Sigmoid colon (tissue), 4 donors: ENCODE measurements at regions not wholly inside any gene's neighbourhood (a gene's known extent, or its start where the extent isn't known, plus 50 kb on each side); places are given as distances from the start of the nearest gene placed in this dataset.

Source experiments
- EP300 ChIP-seq, 4 donors: sonication (generic); formaldehyde crosslinking; IDR thresholded peaks; one replicate each; pipeline ENCODE4 v1.6.1; 2017; ENCODE audit warnings: antibody characterized with exemption in 4 of 4
- POLR2A ChIP-seq, 2 donors: fragments of 450-650 bp; IDR thresholded peaks; one replicate each; pipeline ENCODE4 v1.6.1; 2016; ENCODE audit warnings: antibody characterized with exemption in 2 of 2, mild to moderate bottlenecking in 2 of 2, moderate library complexity in 2 of 2
- TF ChIP-seq, protein P1 (sequence below), 4 experiments: fragments of 450-650 bp in 3 of 4; fragments of 200-600 bp in 1 of 4; IDR thresholded peaks; one replicate each; pipeline ENCODE4 v1.5.1; 2016 to 2019; ENCODE audit warnings: antibody characterized with exemption in 4 of 4, mild to moderate bottlenecking in 3 of 4, moderate library complexity in 2 of 4

DNA sequence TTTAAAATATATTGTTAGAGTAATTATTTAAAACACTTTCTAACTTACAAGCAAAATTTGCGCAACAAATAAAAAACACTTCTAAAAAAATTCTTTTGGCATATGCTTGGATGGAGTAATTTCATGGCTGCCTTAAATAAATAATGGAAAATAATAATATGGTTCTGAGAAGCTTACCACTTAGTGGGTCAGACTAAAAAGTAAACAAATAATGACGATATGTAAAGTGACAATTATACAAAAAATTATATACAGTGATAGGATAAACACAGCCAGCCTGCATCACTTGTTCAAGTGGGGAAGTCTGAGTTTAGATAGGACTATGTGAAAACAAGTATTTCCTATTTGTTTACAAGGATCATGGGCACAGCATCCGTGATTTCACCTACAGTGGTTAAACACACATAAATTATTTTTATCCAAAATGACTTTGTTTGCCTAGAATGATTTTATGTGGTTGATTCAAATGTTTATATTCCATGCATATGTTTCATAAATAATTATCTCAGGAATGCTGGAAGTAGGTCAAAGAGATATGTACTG, 141.7 kb upstream of the SEMA3D start:
- no peak for TF ChIP-seq EP300 (IDR thresholded peaks at IDR 0.05)
- TF ChIP-seq, protein P1, sequence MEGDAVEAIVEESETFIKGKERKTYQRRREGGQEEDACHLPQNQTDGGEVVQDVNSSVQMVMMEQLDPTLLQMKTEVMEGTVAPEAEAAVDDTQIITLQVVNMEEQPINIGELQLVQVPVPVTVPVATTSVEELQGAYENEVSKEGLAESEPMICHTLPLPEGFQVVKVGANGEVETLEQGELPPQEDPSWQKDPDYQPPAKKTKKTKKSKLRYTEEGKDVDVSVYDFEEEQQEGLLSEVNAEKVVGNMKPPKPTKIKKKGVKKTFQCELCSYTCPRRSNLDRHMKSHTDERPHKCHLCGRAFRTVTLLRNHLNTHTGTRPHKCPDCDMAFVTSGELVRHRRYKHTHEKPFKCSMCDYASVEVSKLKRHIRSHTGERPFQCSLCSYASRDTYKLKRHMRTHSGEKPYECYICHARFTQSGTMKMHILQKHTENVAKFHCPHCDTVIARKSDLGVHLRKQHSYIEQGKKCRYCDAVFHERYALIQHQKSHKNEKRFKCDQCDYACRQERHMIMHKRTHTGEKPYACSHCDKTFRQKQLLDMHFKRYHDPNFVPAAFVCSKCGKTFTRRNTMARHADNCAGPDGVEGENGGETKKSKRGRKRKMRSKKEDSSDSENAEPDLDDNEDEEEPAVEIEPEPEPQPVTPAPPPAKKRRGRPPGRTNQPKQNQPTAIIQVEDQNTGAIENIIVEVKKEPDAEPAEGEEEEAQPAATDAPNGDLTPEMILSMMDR (IDR thresholded peaks at IDR 0.05) = no peak
- no peak for TF ChIP-seq POLR2A (IDR thresholded peaks at IDR 0.05)
